ENCODE measurements at regions not wholly inside any gene's neighbourhood (a gene's known extent, or its start where the extent isn't known, plus 50 kb on each side); places are given as distances from the start of the nearest gene placed in this dataset.

- peak; percentile 44 for DNase-seq (ENCODE audit: low read depth)
- in situ Hi-C loops (cut with HindIII; ENCODE audit: low pct_unique_long_range_greater_than_20kb, low sequenced_read_pairs): no loop called here
Measured at GRCh38 chr2:67037655-67038054, 359.5 kb upstream of the ETAA1 start.

GRCh38 chr2:67038195-67038594, 358.9 kb upstream of the ETAA1 start:
- DNase-seq (ENCODE audit: low read depth): no peak
- in situ Hi-C loops (cut with HindIII; ENCODE audit: low pct_unique_long_range_greater_than_20kb, low sequenced_read_pairs): no loop called here

- in situ Hi-C loops (cut with HindIII; ENCODE audit: low pct_unique_long_range_greater_than_20kb, low sequenced_read_pairs): no loop called here
Measured at GRCh38 chr2:67039058-67039457, 358.1 kb upstream of the ETAA1 start.

GRCh38 chr2:67039517-67040103, 357.5 kb upstream of the ETAA1 start:
- no peak for DNase-seq (ENCODE audit: low read depth)
- in situ Hi-C loops (cut with HindIII; ENCODE audit: low pct_unique_long_range_greater_than_20kb, low sequenced_read_pairs): no loop called here

More at GRCh38 chr2:67039058-67039457, 358.1 kb upstream of the ETAA1 start:
- DNase-seq (ENCODE audit: low read depth): no peak

GRCh38 chr2:67041051-67041450, 356.1 kb upstream of the ETAA1 start:
- DNase-seq (ENCODE audit: low read depth): no peak
- in situ Hi-C loops (cut with HindIII; ENCODE audit: low pct_unique_long_range_greater_than_20kb, low sequenced_read_pairs): no loop called here

GRCh38 chr2:67043781-67044478, 353.2 kb upstream of the ETAA1 start:
- no peak for DNase-seq (ENCODE audit: low read depth)
- in situ Hi-C loops (cut with HindIII; ENCODE audit: low pct_unique_long_range_greater_than_20kb, low sequenced_read_pairs): no loop called here

GRCh38 chr2:67046591-67046990, 350.5 kb upstream of the ETAA1 start:
- DNase-seq (ENCODE audit: low read depth): no peak
- in situ Hi-C loops (cut with HindIII; ENCODE audit: low pct_unique_long_range_greater_than_20kb, low sequenced_read_pairs): no loop called here

- in situ Hi-C loops (cut with HindIII; ENCODE audit: low pct_unique_long_range_greater_than_20kb, low sequenced_read_pairs): no loop called here
Measured at GRCh38 chr2:67048314-67048713, 348.8 kb upstream of the ETAA1 start.

GRCh38 chr2:67050622-67051021, 346.5 kb upstream of the ETAA1 start:
- DNase-seq (ENCODE audit: low read depth): no peak
- in situ Hi-C loops (cut with HindIII; ENCODE audit: low pct_unique_long_range_greater_than_20kb, low sequenced_read_pairs): no loop called here

More at GRCh38 chr2:67048314-67048713, 348.8 kb upstream of the ETAA1 start:
- DNase-seq (ENCODE audit: low read depth): no peak

GRCh38 chr2:67054728-67055127, 342.4 kb upstream of the ETAA1 start:
- no peak for DNase-seq (ENCODE audit: low read depth)

GRCh38 chr2:67055387-67056304, 341.5 kb upstream of the ETAA1 start:
- in situ Hi-C loops (cut with HindIII; ENCODE audit: low pct_unique_long_range_greater_than_20kb, low sequenced_read_pairs): no loop called here
- DNase-seq (ENCODE audit: low read depth): no peak

More at GRCh38 chr2:67054728-67055127, 342.4 kb upstream of the ETAA1 start:
- in situ Hi-C loops (cut with HindIII; ENCODE audit: low pct_unique_long_range_greater_than_20kb, low sequenced_read_pairs): no loop called here

- no peak for DNase-seq (ENCODE audit: low read depth)
- in situ Hi-C loops (cut with HindIII; ENCODE audit: low pct_unique_long_range_greater_than_20kb, low sequenced_read_pairs): no loop called here
Measured at GRCh38 chr2:67057123-67057522, 340.0 kb upstream of the ETAA1 start.

GRCh38 chr2:67057901-67058703, 339.0 kb upstream of the ETAA1 start:
- in situ Hi-C loops (cut with HindIII; ENCODE audit: low pct_unique_long_range_greater_than_20kb, low sequenced_read_pairs): no loop called here
- no peak for DNase-seq (ENCODE audit: low read depth)

- no peak for DNase-seq (ENCODE audit: low read depth)
- in situ Hi-C loops (cut with HindIII; ENCODE audit: low pct_unique_long_range_greater_than_20kb, low sequenced_read_pairs): no loop called here
Measured at GRCh38 chr2:67065046-67065445, 332.1 kb upstream of the ETAA1 start.

GRCh38 chr2:67066782-67067181, 330.4 kb upstream of the ETAA1 start:
- in situ Hi-C loops (cut with HindIII; ENCODE audit: low pct_unique_long_range_greater_than_20kb, low sequenced_read_pairs): no loop called here
- DNase-seq (ENCODE audit: low read depth): no peak

GRCh38 chr2:67067656-67068055, 329.5 kb upstream of the ETAA1 start:
- no peak for DNase-seq (ENCODE audit: low read depth)
- in situ Hi-C loops (cut with HindIII; ENCODE audit: low pct_unique_long_range_greater_than_20kb, low sequenced_read_pairs): no loop called here

- in situ Hi-C loops (cut with HindIII; ENCODE audit: low pct_unique_long_range_greater_than_20kb, low sequenced_read_pairs): no loop called here
- DNase-seq (ENCODE audit: low read depth): no peak
Measured at GRCh38 chr2:67070826-67071225, 326.3 kb upstream of the ETAA1 start.

GRCh38 chr2:67075056-67075455, 322.1 kb upstream of the ETAA1 start:
- DNase-seq (ENCODE audit: low read depth): no peak
- in situ Hi-C loops (cut with HindIII; ENCODE audit: low pct_unique_long_range_greater_than_20kb, low sequenced_read_pairs): no loop called here

All from Caki2 (cell line).